Pancreas (tissue), 10 donors: ENCODE measurements at regions not wholly inside any gene's neighbourhood (a gene's known extent, or its start where the extent isn't known, plus 50 kb on each side); places are given as distances from the start of the nearest gene placed in this dataset.

Source experiments
- ATAC-seq, 4 donors: fragments of 200-7000 bp; cut with Tn5 transposase; one replicate each; pipeline versions ENCODE4 v1.8.0 to v1.9.1; 2020; ENCODE audit warnings: mild to moderate bottlenecking in 4 of 4, moderate library complexity in 4 of 4
- DNase-seq, 6 donors: peaks; one replicate each; pipeline ENCODE4 v3.0.0-alpha.2; 2020
- FAIRE-seq: peaks from 2 replicates; lab custom pipeline; 2012; peaks lifted over from hg19 to GRCh38; lab: Jason Lieb, UNC
- H3K27ac ChIP-seq, 4 donors: fragments of 200-600 bp; sonication (generic); 1 replicate in 3 of 4; 2 replicates in 1 of 4; pipeline versions ENCODE4 v1.5.0 to v1.8.0; 2020
- H3K27me3 ChIP-seq, 4 donors: fragments of 200-600 bp; one replicate each; pipeline ENCODE4 v1.8.0; 2021
- H3K36me3 ChIP-seq, 3 donors: fragments of 200-600 bp; sonication (generic) in 1 of 3; one replicate each; pipeline versions ENCODE4 v1.5.0 to v1.8.0; 2020 to 2021
- H3K4me1 ChIP-seq, 3 donors: fragments of 200-600 bp; one replicate each; pipeline ENCODE4 v1.8.0; 2021
- H3K4me3 ChIP-seq, 4 donors: fragments of 200-600 bp; sonication (generic) in 2 of 4; one replicate each; pipeline versions ENCODE4 v1.5.0 to v1.8.0; 2020 to 2021
- H3K9me3 ChIP-seq, 4 donors: fragments of 200-600 bp; one replicate each; pipeline ENCODE4 v1.8.0; 2021
- CTCF ChIP-seq, 4 donors: fragments of 200-600 bp; sonication (generic) in 3 of 4; IDR thresholded peaks; one replicate each; pipeline versions ENCODE4 v1.5.0 to v1.8.0; 2021; ENCODE audit warnings: antibody characterized with exemption in 4 of 4
- WGBS, 2 donors: extraction: QIAGEN DNeasy Blood & Tissue Kit; methylation state at CpG; one replicate each; pipeline ENCODE4 v1.1.7; 2013; 5-methylcytosine and 5-hydroxymethylcytosine counted together
- intact Hi-C, 3 donors: fragments of 100-400 bp; cut with DNase I; formaldehyde crosslinking; loops; one replicate each; pipeline versions ENCODE4 v1.11.1 to v1.14.2; 2022
- donor health status: healthy with polysubstance abuse.
- donor health status: DM: no; HTN: no; CAD: no; lungs with moderate emphysema.
- donor health status: DM: no; HTN: no; CAD: no.
- donor health status: control.
- donor health status: control.
- donor health status: Bipolar disorder and iron deficiency.
- donor health status: DM: yes; HTN: yes; CAD: no.
- donor health status: DM: no; HTN: no; CAD: no.
- donor health status: DM: no; HTN: no; CAD: no.
- donor health status: DM: yes; HTN: yes; CAD: no.

GRCh38 chr4:173924561-173924960 is 358.9 kb downstream of the FBXO8 start:
- no peak overlapping the region for H3K4me3 ChIP-seq
- no peak for TF ChIP-seq CTCF (IDR thresholded peaks at IDR 0.05)
- H3K27ac ChIP-seq, result no peak overlapping the region
- no peaks in the 10 kb centered on the region for H3K36me3 ChIP-seq
- no peaks in the 10 kb centered on the region for H3K9me3 ChIP-seq
- no peaks in the 10 kb centered on the region for H3K4me1 ChIP-seq
- WGBS, 2 donors, result 43 to 61% methylated on average over 4 of the region's 4 CpGs
- intact Hi-C loops, result no loop called here
- ATAC-seq (no peak), DNase-seq (no peak), FAIRE-seq (no peak)
- H3K27me3 ChIP-seq, result peaks cover 0 to 4% (median 0%) of the 10 kb centered on the region in 4 donors

- intact Hi-C loops, result no loop called here
- DNase-seq (no peak), FAIRE-seq (no peak), ATAC-seq (no peak)
- Histone ChIP-seq H3K4me3 (no peak overlapping the region), H3K36me3 (no peaks in the 10 kb centered on the region), H3K9me3 (no peaks in the 10 kb centered on the region), H3K27me3 (no peaks in the 10 kb centered on the region), H3K27ac (no peak overlapping the region), H3K4me1 (no peaks in the 10 kb centered on the region)
- whole genome bisulfite sequencing, 2 donors, result 35 to 36% methylated on average over 1 of the region's 1 CpG
- no peak for TF ChIP-seq CTCF (IDR thresholded peaks at IDR 0.05)
These were observed 363.6 kb downstream of the FBXO8 start for GRCh38 chr4:173919861-173920260.

GRCh38 chr4:173919196-173919595 is 364.3 kb downstream of the FBXO8 start:
- WGBS, 2 donors, result 25 to 28% methylated on average over 2 of the region's 2 CpGs
- FAIRE-seq, result peak; percentile 37

GRCh38 chr4:173917255-173917960 is 366.1 kb downstream of the FBXO8 start:
- no peaks in the 10 kb centered on the region for H3K4me1 ChIP-seq
- intact Hi-C loops, result no loop called here
- no peak overlapping the region for H3K27ac ChIP-seq
- no peak for TF ChIP-seq CTCF (IDR thresholded peaks at IDR 0.05)
- H3K27me3 ChIP-seq, result no peaks in the 10 kb centered on the region
- H3K36me3 ChIP-seq, result no peaks in the 10 kb centered on the region
- WGBS, 2 donors, result 30 to 41% methylated on average over 8 of the region's 8 CpGs
- no peaks in the 10 kb centered on the region for H3K9me3 ChIP-seq
- no peak for FAIRE-seq
- DNase-seq, result no peak
- ATAC-seq, result peak in 3 of 4 donors; percentile 34 to 38 (median 35)
- H3K4me3 ChIP-seq, result no peak overlapping the region

More at GRCh38 chr4:173919196-173919595, 364.3 kb downstream of the FBXO8 start:
- intact Hi-C loops, result no loop called here
- DNase-seq, result no peak
- H3K27me3 ChIP-seq, result no peaks in the 10 kb centered on the region
- H3K4me1 ChIP-seq, result no peaks in the 10 kb centered on the region
- TF ChIP-seq CTCF (IDR thresholded peaks at IDR 0.05), result no peak
- no peak for ATAC-seq
- no peak overlapping the region for H3K4me3 ChIP-seq
- no peaks in the 10 kb centered on the region for H3K9me3 ChIP-seq
- no peak overlapping the region for H3K27ac ChIP-seq
- no peaks in the 10 kb centered on the region for H3K36me3 ChIP-seq

- H3K27me3 ChIP-seq, result no peaks in the 10 kb centered on the region
- H3K9me3 ChIP-seq, result no peaks in the 10 kb centered on the region
- DNase-seq, result no peak
- no peaks in the 10 kb centered on the region for H3K36me3 ChIP-seq
- TF ChIP-seq CTCF (IDR thresholded peaks at IDR 0.05), result no peak
- no peak overlapping the region for H3K27ac ChIP-seq
- H3K4me3 ChIP-seq, result no peak overlapping the region
- no peak for FAIRE-seq
- no peaks in the 10 kb centered on the region for H3K4me1 ChIP-seq
- WGBS, 2 donors, result 76 to 85% methylated on average over 6 of the region's 6 CpGs
- intact Hi-C loops, result no loop called here
- ATAC-seq, result no peak
These were observed 370.0 kb downstream of the FBXO8 start for GRCh38 chr4:173913496-173913895.
